ENCODE measurements at regions not wholly inside any gene's neighbourhood (a gene's known extent, or its start where the extent isn't known, plus 50 kb on each side); places are given as distances from the start of the nearest gene placed in this dataset.
"Not testable (repeated sequence)": the region's sequence is repeated elsewhere in the genome, so short reads cannot be mapped to it uniquely, and the experiment has no call there.

DNA sequence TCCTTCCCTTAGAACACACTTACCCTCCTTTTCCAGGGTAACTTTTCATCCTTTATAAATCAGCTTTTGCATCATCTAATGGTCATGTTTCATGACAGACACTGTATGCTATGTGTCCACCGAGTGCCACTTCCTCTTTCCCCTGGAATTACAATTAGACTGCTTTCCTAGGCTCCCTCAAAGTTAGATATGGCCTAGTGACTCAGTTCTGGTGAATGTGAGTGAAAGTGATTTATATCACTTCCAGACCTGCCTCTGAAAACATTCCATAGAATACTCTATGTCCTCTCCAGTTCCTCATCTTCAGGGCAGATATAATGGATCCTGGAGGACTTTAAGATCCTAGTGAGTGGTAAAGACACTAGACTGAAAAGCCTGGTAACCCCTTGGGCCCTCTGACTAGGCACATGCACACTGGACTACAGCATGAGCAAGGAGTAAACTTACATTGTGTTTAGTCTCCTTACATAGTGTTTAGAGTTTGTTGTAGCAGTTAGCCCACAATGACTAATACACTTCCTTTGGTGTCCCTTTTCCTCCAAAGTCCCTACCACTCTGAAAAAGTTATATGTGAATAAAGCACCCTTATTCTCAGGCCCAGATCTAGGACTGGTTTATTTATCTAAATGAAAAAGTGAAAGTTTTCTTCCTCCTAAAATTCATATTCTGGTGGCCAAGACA, 59.3 kb downstream of the GPR88 start:
- peak; percentile 98 for DNase-seq

- DNase-seq, result peak; percentile 38
Observed at GRCh38 chr1:100597784-100598183, 59.8 kb downstream of the GPR88 start.

DNA sequence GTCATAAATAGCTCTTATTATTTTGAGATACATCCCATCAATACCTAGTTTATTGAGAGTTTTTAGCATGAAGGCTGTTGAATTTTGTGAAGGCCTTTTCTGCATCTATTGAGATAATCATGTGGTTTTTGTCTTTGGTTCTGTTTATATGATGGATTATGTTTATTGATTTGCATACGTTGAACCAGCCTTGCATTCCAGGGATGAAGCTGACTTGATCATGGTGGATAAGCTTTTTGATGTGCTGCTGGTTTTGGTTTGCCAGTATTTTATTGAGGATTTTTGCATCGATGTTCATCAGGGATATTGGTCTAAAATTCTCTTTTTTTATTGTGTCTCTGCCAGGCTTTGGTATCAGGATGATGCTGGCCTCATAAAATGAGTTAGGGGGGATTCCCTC, 62.4 kb downstream of the GPR88 start:
- DNase-seq, result not testable (repeated sequence)

GRCh38 chr1:100602028-100602427, 64.1 kb downstream of the GPR88 start:
- DNase-seq, result not testable (repeated sequence)

GRCh38 chr1:100604372-100604771, 66.4 kb downstream of the GPR88 start:
- no peak for DNase-seq

DNA sequence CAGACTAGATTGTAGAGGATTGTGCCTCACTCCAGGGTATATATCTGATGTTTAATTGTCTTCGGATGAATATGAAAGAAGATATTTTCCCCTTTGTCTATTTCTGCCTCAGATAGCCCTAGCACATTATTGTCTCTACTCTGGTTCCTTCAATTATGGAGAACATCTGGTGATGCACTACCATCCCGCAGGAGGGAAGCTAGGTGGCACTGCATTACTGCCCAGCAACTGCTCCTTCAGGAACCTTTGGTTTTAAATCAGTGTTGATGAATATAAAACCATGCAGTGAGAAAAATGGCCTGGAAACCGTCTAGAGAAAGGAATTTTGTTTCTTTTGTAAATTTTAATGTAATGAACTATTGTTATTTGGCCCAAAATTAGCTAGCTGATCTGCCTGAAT, 68.5 kb downstream of the GPR88 start:
- peak; percentile 65 for DNase-seq

DNA sequence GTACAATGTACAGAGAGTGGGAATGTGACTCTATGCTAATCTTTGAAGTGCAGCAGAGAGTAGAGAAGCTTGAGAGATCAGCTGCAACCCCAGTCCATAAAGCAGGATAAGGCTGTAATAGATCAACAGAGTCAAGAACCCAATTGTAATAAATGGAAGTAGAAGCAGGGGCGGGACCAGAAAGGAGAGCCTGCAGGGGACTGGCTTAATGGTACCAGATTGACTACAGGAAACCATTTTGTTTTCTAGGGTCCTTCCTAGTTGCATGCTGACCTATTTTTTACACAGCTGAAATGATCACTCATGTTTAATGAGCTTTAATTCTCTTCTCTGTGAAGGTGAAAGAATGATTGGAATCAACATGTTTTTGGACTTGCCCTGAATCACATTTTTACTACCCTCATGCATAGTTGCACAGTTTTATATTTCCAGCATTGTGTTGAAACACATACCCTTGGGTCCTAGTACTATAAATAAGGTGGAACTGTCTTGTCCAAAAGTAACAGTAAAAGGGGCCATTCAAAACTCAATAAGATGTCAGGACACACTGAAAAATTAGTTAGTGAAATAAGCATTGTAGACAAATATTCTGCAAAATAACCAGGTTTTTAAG, 69.8 kb downstream of the GPR88 start:
- DNase-seq, result no peak

DNA sequence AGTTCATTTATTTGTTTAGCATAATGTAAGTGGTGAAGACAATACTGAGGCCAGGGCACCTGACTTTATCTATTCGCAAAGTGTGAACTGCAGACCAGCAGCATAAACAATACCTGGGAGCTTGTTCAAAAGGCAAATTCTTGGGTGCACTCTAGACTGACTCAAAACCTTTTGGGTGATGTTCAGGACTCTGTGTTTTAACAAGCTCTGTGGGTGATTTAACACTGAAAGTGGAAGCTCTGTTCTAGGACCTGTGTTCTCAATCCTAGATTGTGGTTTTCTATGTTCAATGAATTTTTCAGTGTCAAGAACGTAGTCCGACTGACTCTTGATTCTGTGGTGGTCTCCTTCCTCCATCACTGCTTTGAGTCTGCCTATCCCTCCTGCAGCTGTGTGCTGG, 71.9 kb downstream of the GPR88 start:
- no peak for DNase-seq

DNA sequence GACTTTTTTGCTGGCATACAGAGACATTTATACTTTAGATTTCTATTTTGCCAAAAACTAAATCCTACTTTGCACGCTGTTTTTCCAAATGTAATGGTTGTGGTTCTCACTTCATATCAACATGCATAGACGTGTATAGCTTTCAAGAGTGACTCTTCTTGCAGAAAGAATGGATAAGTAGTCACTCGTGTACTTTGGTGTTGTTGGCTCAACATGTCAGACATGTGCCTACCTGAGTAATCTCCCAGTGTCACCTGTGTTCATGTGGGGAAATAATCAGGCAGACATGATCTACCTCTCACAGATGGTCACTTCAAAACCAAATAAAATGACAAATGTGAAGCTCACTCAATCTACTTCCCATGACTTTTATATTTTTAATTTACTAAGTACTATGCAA, 73.1 kb downstream of the GPR88 start:
- DNase-seq, result no peak

DNA sequence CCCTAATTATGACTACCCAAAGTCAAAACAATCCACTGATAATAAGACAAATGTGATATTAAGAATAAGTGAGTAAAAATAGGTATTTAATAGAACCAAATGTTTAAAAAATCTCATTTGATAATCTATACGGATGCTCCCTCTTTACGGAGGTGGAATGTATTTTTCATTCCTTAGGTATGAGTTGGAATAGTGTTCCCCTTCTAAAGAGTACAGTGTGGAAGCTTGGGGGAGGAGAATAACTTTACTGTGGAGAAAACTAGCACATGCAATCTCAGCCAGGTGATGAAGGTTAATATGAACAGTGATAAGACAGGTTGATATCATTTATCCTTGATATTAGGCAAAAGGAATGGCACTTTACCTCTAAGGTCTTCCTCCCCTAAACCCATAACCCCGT, 74.6 kb downstream of the GPR88 start:
- DNase-seq, result peak; percentile 34

DNA sequence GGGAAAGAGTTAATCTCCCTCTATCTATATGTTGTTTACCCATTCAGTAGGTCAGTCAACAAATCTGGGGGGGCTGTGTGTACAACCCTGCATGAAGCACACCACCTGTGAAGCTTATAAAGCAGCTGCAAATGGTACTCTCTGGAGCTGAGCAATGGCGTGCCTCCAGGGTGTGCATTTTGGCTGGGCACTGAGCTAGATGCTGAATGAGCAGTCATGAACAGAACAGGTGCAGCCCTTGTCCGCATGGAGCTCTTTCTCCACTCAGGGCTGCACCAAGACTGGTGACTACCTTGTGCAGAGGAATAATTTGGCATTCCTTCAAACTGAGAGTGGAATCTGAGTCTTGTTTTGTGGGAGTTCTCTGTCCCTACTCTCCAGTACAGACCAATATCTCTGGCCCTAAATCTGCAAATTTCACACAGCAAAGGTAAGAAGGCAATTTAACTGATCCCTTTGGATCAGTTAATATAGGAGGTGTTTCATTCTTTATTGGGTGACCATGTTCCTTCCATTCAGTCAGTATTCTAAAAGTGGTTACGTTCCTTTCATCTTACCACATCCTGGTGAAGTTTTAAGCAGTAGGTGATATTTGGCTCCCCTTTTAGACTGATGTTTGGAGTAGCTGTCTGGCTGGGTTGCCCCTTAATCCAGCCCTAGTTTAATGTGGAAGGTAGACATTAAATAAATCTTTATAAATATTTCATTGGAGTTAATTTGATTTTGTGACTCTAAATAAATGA, 76.0 kb downstream of the GPR88 start:
- DNase-seq, result no peak

- no peak for DNase-seq
Observed at GRCh38 chr1:100614570-100614969, 76.6 kb downstream of the GPR88 start.

DNA sequence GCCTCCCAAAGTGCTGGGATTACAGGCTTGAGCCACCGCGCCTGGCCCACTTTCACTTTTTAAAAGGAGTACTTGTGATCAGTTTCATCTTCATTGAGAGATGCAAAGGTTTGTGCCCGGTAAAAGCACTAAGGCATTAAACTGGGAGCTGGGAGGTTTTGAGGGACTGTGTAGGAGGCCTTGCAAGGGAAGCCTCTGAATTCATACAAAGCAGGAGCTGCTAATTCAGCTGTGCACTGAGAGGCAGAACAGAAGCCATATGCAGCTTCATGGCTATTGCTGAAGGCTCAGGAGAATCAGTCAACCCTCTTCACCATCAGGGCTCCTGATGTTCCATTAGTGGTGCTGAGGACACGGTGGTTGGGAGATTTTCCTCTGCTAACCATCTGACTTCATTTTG, 77.7 kb downstream of the GPR88 start:
- DNase-seq, result no peak

DNA sequence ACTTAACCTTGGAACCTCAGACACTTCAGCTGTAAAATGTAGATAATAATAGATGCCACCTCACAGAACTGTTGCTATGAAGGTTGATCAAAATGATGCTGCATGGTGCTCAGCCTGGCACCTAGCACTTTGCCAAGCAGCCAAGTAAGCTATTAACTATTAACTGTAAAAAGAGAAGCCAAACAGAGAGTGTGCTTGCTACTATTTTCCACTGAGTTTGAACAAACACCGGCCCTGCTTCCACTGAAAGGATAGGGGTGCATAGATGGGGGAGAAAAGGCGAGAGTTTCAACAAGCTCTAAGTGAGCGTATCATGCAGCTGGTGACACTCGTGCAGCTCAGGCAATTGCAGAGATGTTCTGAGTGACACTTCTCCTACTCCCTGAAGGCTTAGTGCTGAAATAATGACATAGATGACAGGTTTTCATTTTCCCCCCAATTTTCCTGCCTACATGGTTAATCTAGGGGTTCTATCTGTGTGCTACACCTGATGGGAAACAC, 78.2 kb downstream of the GPR88 start:
- no peak for DNase-seq

- DNase-seq, result peak; percentile 97
Observed at GRCh38 chr1:100622037-100622436, 84.1 kb downstream of the GPR88 start.

DNA sequence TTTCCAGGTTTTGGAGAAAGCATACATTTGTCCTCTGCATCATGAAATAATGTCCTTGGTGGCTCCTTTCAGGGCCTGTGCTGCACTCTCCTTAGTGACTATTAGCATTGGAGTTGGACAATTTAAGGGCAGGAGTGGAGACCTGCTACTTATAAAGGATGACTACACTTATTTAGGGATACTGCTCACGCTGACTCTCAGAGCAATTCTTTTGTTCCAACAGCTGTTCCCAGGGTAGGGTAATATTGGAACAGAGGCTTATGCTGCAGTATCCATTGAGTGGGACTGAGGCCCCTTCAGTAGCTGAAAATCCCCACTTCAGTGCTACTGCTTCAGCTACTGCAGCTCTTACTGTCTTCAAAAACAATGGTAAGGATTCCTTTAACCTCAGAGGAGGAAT, 84.6 kb downstream of the GPR88 start:
- DNase-seq, result no peak

DNA sequence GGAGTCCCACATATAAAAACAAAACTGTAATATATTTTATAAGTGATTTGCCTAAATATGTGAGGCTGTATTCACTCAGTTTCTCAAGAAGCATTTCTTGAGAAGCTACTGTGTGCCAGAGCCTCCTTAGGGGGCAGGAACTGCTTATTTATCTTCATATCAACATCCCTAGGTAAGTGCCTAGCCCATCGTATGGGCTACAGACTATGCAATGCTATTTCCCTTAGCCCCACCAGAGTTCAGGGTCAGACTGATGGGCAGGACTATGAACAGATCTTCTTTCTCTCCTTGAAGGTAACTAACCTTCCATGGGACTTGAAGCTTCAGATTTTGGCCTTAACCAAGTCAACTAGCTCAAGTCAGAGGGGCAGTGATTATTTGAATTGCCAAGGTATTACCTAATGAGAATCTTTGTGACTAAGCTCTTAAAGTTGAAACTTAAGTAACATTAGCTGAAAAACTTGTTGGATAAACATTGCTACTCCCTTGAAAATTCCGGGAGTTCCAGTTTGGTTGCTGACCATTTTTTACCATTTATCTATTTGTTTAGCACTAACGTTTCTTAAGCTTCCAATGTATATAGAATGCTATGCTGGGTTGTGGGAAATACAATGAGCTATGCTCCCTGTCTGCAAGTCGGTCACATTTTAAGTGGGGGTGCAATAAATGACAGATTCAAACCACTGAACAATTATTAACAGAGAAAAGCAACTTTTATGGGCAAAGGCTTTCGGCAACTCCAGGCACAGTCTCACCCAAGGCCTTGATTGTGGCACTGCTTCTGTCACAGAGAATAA, 85.2 kb downstream of the GPR88 start:
- peak; percentile 83 for DNase-seq

DNA sequence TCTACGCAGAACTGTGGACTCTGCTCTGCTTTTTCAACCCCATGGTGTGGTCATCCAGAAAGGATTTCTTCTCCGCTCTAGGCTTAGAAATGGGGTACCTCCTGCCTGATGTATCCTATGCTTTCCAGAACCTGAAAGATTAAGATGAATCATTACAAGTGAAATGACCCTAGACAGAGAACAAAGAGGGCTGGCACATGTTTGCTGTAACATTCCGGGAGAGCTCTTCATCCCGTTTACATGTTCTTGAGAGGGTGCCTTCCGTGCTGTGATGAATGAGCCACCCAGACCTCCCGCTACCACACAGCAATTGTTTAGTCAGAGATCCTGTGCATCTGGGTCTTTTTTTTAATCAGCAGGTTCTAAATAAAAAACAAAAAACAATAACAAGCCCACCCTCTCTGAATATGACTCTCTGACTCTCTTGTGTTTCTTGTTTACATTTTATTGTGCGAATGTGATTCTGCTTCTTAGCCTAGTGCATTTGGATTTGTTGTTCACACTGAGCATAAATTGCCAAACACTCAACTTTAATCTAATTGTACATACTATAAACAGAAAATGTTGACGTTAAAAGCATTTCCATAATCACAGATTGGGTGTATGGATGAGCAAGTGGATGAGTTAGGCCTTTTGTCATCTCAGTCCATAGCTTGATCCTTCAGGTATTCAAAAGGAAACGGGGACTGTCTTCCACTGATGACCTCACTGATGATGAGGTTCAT, 87.1 kb downstream of the GPR88 start:
- peak; percentile 52 for DNase-seq

- DNase-seq, result no peak
Observed at GRCh38 chr1:100626397-100626796, 88.5 kb downstream of the GPR88 start.

GRCh38 chr1:100627054-100627716, 89.2 kb downstream of the GPR88 start:
- DNase-seq, result peak; percentile 85

DNA sequence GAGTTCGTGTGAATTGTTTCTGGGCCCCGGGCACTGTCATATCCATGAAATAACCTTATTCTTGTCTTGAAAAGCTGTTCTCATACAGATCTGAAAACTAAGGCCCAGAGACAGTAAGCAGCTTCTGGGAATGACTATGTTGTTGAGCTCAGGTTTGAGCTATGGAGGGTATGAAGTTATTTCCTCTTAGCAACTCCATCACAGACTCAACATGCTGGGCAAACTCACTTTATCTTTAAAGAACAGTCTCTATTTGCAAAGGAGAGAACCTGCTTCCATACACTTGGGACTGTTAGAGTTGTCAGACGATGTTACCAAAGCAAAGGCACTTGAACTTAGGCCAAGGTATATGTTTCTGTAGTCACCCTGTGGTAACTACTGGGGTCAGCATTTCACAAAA, 90.0 kb downstream of the GPR88 start:
- DNase-seq, result peak; percentile 37

DNA sequence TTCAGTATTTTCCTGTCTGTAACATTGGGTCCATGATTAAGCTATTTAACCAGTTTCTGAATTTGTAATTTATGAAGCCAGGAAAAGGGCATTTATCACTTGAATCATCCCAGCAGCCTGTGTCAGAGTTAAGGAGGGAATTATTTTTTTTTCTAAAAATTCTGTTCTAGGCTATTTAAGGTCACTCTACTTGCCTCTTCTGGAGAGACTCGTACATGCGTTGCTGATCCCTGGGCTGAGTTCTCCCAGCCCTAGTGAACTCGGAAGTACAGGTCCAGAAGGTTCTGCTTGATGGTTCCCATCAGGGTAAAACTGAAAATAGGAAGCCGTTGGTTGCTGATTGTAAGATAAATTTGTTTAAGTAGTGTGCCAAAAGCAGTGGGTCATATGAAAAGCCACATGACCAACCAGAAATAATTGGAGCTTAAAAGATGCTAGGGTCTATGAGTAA, 90.7 kb downstream of the GPR88 start:
- peak; percentile 61 for DNase-seq
